K562 (cell line): ENCODE measurements at regions not wholly inside any gene's neighbourhood (a gene's known extent, or its start where the extent isn't known, plus 50 kb on each side); places are given as distances from the start of the nearest gene placed in this dataset.

Experiments used
- CHD2 ChIP-seq: IDR thresholded peaks from 2 replicates; pipeline ENCODE4 v1.6.1; 2011; ENCODE audit warnings: low read depth, low read length
- CTCF ChIP-seq, 3 experiments: IDR thresholded peaks in 2 of 3; conservative IDR thresholded peaks in 1 of 3; 2 replicates each; pipeline ENCODE4 v1.5.1; 2011 to 2012; ENCODE audit warnings: low read length in 3 of 3, mild to moderate bottlenecking in 3 of 3, control low read depth in 2 of 3, improper control_type of control experiment in 1 of 3, inconsistent platforms in 1 of 3, low read depth in 1 of 3, mixed read lengths in 1 of 3, moderate library complexity in 1 of 3; ENCODE audit not compliant: insufficient read depth in 2 of 3
- FOS ChIP-seq: IDR thresholded peaks from 3 replicates; pipeline ENCODE4 v1.6.1; 2011; ENCODE audit not compliant: insufficient read length; ENCODE audit errors: extremely low read depth
- RAD21 ChIP-seq, 2 experiments: fragments of 250-450 bp in 1 of 2; fragments of 450-650 bp in 1 of 2; sonication (Bioruptor Pico) in 1 of 2; formaldehyde crosslinking in 1 of 2; IDR thresholded peaks in 1 of 2; conservative IDR thresholded peaks in 1 of 2; 2 replicates each; pipeline versions ENCODE4 v1.4.0 to v1.8.0; 2020 to 2022; ENCODE audit warnings: mild to moderate bottlenecking in 2 of 2, moderate library complexity in 1 of 2
- RFX5 ChIP-seq: IDR thresholded peaks from 2 replicates; pipeline ENCODE4 v1.6.1; 2011; ENCODE audit warnings: low read depth, mild to moderate bottlenecking, improper control_type of control experiment, low read length
- ZHX1 ChIP-seq: fragments of 150-350 bp; conservative IDR thresholded peaks from 2 replicates; pipeline ENCODE4 v1.6.1; 2014; ENCODE audit warnings: low read length

GRCh38 chr1:121458291-121459048 lies 273.7 kb downstream of the SRGAP2C start:
- TF ChIP-seq ZHX1 = no peak
- no peak for TF ChIP-seq CTCF (IDR thresholded peaks at IDR 0.05 in 2 of 3, conservative IDR thresholded peaks at IDR 0.05 in 1 of 3; ENCODE audit: insufficient read depth in 2 of 3, low read depth in 1 of 3, low read length in 3 of 3)
- TF ChIP-seq FOS = no peak
- no peak for TF ChIP-seq RFX5
- TF ChIP-seq RAD21 (CRISPR knock-in tag; conservative IDR thresholded peaks at IDR 0.05 in 1 of 2, IDR thresholded peaks at IDR 0.05 in 1 of 2) = no peak
- no peak for TF ChIP-seq CHD2
